GM12878 (cell line): ENCODE measurements at regions not wholly inside any gene's neighbourhood (a gene's known extent, or its start where the extent isn't known, plus 50 kb on each side); places are given as distances from the start of the nearest gene placed in this dataset.

ENCODE experiments used
- MEF2B ChIP-seq: fragments of 450-650 bp; IDR thresholded peaks from 2 replicates; pipeline ENCODE4 v1.6.1; 2018; ENCODE audit warnings: mild to moderate bottlenecking, moderate library complexity; ENCODE audit not compliant: partially characterized antibody, poor library complexity, severe bottlenecking
- TF ChIP-seq, protein P1 (sequence below): fragments of 450-650 bp; IDR thresholded peaks from 2 replicates; pipeline ENCODE4 v1.6.1; 2017; ENCODE audit warnings: mild to moderate bottlenecking, moderate library complexity
- TF ChIP-seq, protein P2 (sequence below): IDR thresholded peaks from 2 replicates; pipeline ENCODE4 v1.6.1; 2011; ENCODE audit warnings: low read depth, mild to moderate bottlenecking, low read length, moderate library complexity, borderline replicate concordance; ENCODE audit errors: extremely low read depth
- TF ChIP-seq, protein P3 (sequence below): fragments of 450-650 bp; IDR thresholded peaks from 2 replicates; pipeline ENCODE4 v1.6.1; 2017; ENCODE audit warnings: borderline replicate concordance
- TF ChIP-seq, protein P4 (sequence below): fragments of 450-650 bp; IDR thresholded peaks from 2 replicates; pipeline ENCODE4 v1.6.1; 2017; ENCODE audit warnings: mild to moderate bottlenecking, low read depth, inconsistent platforms; ENCODE audit not compliant: poor library complexity, severe bottlenecking

DNA sequence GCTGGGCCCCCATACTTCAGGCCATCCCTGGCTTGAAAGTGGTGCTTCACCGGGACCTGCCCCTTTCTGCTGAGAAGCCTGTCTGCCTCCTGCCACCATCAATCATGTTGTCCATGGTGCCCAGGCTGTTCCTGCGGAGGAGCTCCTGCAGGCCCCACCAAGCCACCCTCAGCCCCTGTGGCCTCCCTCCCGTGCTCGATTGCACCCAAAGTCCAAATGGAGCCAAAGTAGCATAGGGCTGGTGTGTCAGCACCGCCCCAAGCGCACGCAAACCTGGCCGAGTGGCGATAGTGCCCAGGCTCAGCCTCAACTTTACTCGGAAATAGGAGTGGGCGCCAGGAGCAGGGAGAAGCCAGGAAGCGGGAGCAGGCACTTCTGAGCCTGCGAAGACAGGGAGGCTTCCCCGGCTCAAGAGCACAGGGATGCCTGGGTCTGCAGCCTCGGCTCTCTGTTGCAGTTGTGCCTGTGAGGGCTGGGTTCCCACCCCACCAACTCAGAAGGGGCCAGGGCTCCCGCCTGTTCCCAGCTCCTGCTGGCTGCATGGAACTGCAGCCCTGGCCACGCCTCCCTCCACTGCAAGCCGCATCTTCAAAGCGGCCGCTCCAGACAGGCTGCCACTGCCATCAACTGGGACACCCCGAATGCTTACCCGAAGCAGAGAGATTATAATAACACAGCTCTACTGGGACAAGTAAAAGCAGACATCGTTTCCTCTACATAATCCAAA lies 203.0 kb downstream of the ARRDC4 start (continued):
- TF ChIP-seq, protein P1, sequence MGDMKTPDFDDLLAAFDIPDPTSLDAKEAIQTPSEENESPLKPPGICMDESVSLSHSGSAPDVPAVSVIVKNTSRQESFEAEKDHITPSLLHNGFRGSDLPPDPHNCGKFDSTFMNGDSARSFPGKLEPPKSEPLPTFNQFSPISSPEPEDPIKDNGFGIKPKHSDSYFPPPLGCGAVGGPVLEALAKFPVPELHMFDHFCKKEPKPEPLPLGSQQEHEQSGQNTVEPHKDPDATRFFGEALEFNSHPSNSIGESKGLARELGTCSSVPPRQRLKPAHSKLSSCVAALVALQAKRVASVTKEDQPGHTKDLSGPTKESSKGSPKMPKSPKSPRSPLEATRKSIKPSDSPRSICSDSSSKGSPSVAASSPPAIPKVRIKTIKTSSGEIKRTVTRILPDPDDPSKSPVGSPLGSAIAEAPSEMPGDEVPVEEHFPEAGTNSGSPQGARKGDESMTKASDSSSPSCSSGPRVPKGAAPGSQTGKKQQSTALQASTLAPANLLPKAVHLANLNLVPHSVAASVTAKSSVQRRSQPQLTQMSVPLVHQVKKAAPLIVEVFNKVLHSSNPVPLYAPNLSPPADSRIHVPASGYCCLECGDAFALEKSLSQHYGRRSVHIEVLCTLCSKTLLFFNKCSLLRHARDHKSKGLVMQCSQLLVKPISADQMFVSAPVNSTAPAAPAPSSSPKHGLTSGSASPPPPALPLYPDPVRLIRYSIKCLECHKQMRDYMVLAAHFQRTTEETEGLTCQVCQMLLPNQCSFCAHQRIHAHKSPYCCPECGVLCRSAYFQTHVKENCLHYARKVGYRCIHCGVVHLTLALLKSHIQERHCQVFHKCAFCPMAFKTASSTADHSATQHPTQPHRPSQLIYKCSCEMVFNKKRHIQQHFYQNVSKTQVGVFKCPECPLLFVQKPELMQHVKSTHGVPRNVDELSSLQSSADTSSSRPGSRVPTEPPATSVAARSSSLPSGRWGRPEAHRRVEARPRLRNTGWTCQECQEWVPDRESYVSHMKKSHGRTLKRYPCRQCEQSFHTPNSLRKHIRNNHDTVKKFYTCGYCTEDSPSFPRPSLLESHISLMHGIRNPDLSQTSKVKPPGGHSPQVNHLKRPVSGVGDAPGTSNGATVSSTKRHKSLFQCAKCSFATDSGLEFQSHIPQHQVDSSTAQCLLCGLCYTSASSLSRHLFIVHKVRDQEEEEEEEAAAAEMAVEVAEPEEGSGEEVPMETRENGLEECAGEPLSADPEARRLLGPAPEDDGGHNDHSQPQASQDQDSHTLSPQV, result no peak
- TF ChIP-seq, protein P2, sequence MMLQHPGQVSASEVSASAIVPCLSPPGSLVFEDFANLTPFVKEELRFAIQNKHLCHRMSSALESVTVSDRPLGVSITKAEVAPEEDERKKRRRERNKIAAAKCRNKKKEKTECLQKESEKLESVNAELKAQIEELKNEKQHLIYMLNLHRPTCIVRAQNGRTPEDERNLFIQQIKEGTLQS, result no peak
- TF ChIP-seq, protein P3, sequence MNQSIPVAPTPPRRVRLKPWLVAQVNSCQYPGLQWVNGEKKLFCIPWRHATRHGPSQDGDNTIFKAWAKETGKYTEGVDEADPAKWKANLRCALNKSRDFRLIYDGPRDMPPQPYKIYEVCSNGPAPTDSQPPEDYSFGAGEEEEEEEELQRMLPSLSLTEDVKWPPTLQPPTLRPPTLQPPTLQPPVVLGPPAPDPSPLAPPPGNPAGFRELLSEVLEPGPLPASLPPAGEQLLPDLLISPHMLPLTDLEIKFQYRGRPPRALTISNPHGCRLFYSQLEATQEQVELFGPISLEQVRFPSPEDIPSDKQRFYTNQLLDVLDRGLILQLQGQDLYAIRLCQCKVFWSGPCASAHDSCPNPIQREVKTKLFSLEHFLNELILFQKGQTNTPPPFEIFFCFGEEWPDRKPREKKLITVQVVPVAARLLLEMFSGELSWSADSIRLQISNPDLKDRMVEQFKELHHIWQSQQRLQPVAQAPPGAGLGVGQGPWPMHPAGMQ, result no peak
- TF ChIP-seq, protein P4, sequence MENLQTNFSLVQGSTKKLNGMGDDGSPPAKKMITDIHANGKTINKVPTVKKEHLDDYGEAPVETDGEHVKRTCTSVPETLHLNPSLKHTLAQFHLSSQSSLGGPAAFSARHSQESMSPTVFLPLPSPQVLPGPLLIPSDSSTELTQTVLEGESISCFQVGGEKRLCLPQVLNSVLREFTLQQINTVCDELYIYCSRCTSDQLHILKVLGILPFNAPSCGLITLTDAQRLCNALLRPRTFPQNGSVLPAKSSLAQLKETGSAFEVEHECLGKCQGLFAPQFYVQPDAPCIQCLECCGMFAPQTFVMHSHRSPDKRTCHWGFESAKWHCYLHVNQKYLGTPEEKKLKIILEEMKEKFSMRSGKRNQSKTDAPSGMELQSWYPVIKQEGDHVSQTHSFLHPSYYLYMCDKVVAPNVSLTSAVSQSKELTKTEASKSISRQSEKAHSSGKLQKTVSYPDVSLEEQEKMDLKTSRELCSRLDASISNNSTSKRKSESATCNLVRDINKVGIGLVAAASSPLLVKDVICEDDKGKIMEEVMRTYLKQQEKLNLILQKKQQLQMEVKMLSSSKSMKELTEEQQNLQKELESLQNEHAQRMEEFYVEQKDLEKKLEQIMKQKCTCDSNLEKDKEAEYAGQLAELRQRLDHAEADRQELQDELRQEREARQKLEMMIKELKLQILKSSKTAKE, result no peak
- no peak for TF ChIP-seq MEF2B
